ENCODE measurements at regions not wholly inside any gene's neighbourhood (a gene's known extent, or its start where the extent isn't known, plus 50 kb on each side); places are given as distances from the start of the nearest gene placed in this dataset.

GRCh38 chr12:129966146-129966995 is 62.5 kb upstream of the TMEM132D start:
- H3K4me1 Mint-ChIP-seq, result peaks cover 4% of the 10 kb centered on the region
- no peak for DNase-seq (ENCODE audit: low spot score in 2 of 2, unreplicated experiment in 2 of 2)
- TF ChIP-seq CTCF (IDR thresholded peaks at IDR 0.05; ENCODE audit: unreplicated experiment), result no peak
- peaks cover 5% of the 10 kb centered on the region for H3K9me3 Mint-ChIP-seq
- H3K36me3 Mint-ChIP-seq, result no peaks in the 10 kb centered on the region
- no peak overlapping the region for H3K27ac Mint-ChIP-seq
- no peak overlapping the region for H3K4me3 Mint-ChIP-seq
- peaks cover 32% of the 10 kb centered on the region for H3K27me3 Mint-ChIP-seq (ENCODE audit: low read depth)

- Mint-ChIP-seq H3K4me1 (no peaks in the 10 kb centered on the region), H3K9me3 (no peaks in the 10 kb centered on the region)
- DNase-seq (ENCODE audit: low spot score in 2 of 2, unreplicated experiment in 2 of 2), result no peak
These were observed 67.9 kb upstream of the TMEM132D start for GRCh38 chr12:129971721-129972120.

GRCh38 chr12:129973236-129973961 is 69.6 kb upstream of the TMEM132D start:
- no peak for TF ChIP-seq CTCF (IDR thresholded peaks at IDR 0.05; ENCODE audit: unreplicated experiment)
- Mint-ChIP-seq H3K27me3 (ENCODE audit: low read depth) (peaks cover 53% of the 10 kb centered on the region), H3K27ac (no peak overlapping the region), H3K4me3 (no peak overlapping the region), H3K36me3 (no peaks in the 10 kb centered on the region), H3K9me3 (no peaks in the 10 kb centered on the region), H3K4me1 (no peaks in the 10 kb centered on the region)
- no peak for DNase-seq (ENCODE audit: low spot score in 2 of 2, unreplicated experiment in 2 of 2)

More at GRCh38 chr12:129971721-129972120, 67.9 kb upstream of the TMEM132D start:
- H3K4me3 Mint-ChIP-seq, result no peak overlapping the region
- H3K27ac Mint-ChIP-seq, result no peak overlapping the region
- TF ChIP-seq CTCF (IDR thresholded peaks at IDR 0.05; ENCODE audit: unreplicated experiment), result no peak
- H3K36me3 Mint-ChIP-seq, result no peaks in the 10 kb centered on the region
- H3K27me3 Mint-ChIP-seq (ENCODE audit: low read depth), result peaks cover 48% of the 10 kb centered on the region

DNA sequence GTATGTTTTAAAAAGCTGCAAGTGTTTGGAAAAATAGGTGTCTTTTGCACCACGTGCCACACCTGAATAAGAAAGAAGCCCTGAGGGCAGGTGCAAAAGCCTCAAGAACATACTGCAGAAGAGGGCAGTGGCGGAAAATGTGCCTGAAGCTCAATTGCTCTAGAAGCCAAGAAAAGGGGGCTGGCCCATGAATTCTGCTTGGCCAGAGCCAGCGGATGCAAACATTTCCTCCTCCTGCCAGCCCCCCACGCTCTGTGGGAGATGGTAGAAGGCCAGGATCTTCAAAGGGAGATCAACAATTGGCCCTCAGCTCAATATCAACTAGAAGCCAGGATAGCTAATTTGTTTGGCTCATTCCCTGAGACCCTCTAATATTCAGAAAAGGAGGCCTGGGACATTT is 80.3 kb upstream of the TMEM132D start:
- Mint-ChIP-seq H3K4me3 (no peak overlapping the region), H3K36me3 (no peaks in the 10 kb centered on the region), H3K27me3 (ENCODE audit: low read depth) (peaks cover 43% of the 10 kb centered on the region), H3K9me3 (no peaks in the 10 kb centered on the region), H3K27ac (no peak overlapping the region), H3K4me1 (no peaks in the 10 kb centered on the region)
- TF ChIP-seq CTCF (IDR thresholded peaks at IDR 0.05; ENCODE audit: unreplicated experiment), result no peak
- no peak for DNase-seq (ENCODE audit: low spot score in 2 of 2, unreplicated experiment in 2 of 2)

GRCh38 chr12:129987841-129988240 is 84.0 kb upstream of the TMEM132D start:
- TF ChIP-seq CTCF (IDR thresholded peaks at IDR 0.05; ENCODE audit: unreplicated experiment), result no peak
- peaks cover 37% of the 10 kb centered on the region for H3K27me3 Mint-ChIP-seq (ENCODE audit: low read depth)
- H3K4me1 Mint-ChIP-seq, result no peaks in the 10 kb centered on the region
- H3K9me3 Mint-ChIP-seq, result peaks cover 9% of the 10 kb centered on the region
- H3K36me3 Mint-ChIP-seq, result no peaks in the 10 kb centered on the region
- DNase-seq (ENCODE audit: low spot score in 2 of 2, unreplicated experiment in 2 of 2), result no peak
- H3K27ac Mint-ChIP-seq, result no peak overlapping the region
- H3K4me3 Mint-ChIP-seq, result no peak overlapping the region

All from mesothelial cell of epicardium (in vitro differentiated cells).